ENCODE measurements at regions not wholly inside any gene's neighbourhood (a gene's known extent, or its start where the extent isn't known, plus 50 kb on each side); places are given as distances from the start of the nearest gene placed in this dataset.

GRCh38 chr3:22969276-22969675 is 233.9 kb upstream of the UBE2E2 start:
- no peak for DNase-seq (ENCODE audit: low read depth in 4 of 4, low spot score in 2 of 4)

- no peak for DNase-seq (ENCODE audit: low read depth in 4 of 4, low spot score in 2 of 4)
Observed at GRCh38 chr3:22971497-22971896, 231.6 kb upstream of the UBE2E2 start.

GRCh38 chr3:22977042-22977441 is 226.1 kb upstream of the UBE2E2 start:
- DNase-seq (ENCODE audit: low read depth in 4 of 4, low spot score in 2 of 4) = no peak

GRCh38 chr3:22977650-22978289 is 225.4 kb upstream of the UBE2E2 start:
- no peak for DNase-seq (ENCODE audit: low read depth in 4 of 4, low spot score in 2 of 4)

- DNase-seq (ENCODE audit: low read depth in 4 of 4, low spot score in 2 of 4) = no peak
Observed at GRCh38 chr3:22979581-22979980, 223.5 kb upstream of the UBE2E2 start.

GRCh38 chr3:22980346-22980745 is 222.8 kb upstream of the UBE2E2 start:
- no peak for DNase-seq (ENCODE audit: low read depth in 4 of 4, low spot score in 2 of 4)

- no peak for DNase-seq (ENCODE audit: low read depth in 4 of 4, low spot score in 2 of 4)
Observed at GRCh38 chr3:22981166-22981565, 222.0 kb upstream of the UBE2E2 start.

GRCh38 chr3:22981861-22982260 is 221.3 kb upstream of the UBE2E2 start:
- no peak for DNase-seq (ENCODE audit: low read depth in 4 of 4, low spot score in 2 of 4)

- DNase-seq (ENCODE audit: low read depth in 4 of 4, low spot score in 2 of 4) = no peak
Observed at GRCh38 chr3:22982981-22983587, 220.0 kb upstream of the UBE2E2 start.

- DNase-seq (ENCODE audit: low read depth in 4 of 4, low spot score in 2 of 4) = no peak
Observed at GRCh38 chr3:22986958-22987357, 216.2 kb upstream of the UBE2E2 start.

GRCh38 chr3:22988566-22988965 is 214.6 kb upstream of the UBE2E2 start:
- DNase-seq (ENCODE audit: low read depth in 4 of 4, low spot score in 2 of 4) = no peak

- DNase-seq (ENCODE audit: low read depth in 4 of 4, low spot score in 2 of 4) = no peak
Observed at GRCh38 chr3:22989716-22990115, 213.4 kb upstream of the UBE2E2 start.

- no peak for DNase-seq (ENCODE audit: low read depth in 4 of 4, low spot score in 2 of 4)
Observed at GRCh38 chr3:22990291-22991200, 212.6 kb upstream of the UBE2E2 start.

GRCh38 chr3:22994781-22995180 is 208.3 kb upstream of the UBE2E2 start:
- no peak for DNase-seq (ENCODE audit: low read depth in 4 of 4, low spot score in 2 of 4)

GRCh38 chr3:22996920-22997571 is 206.1 kb upstream of the UBE2E2 start:
- DNase-seq (ENCODE audit: low read depth in 4 of 4, low spot score in 2 of 4) = no peak

GRCh38 chr3:23000371-23000770 is 202.8 kb upstream of the UBE2E2 start:
- peak in 2 of 4 donors; percentile 32 to 47 for DNase-seq (ENCODE audit: low read depth in 4 of 4, low spot score in 2 of 4)

GRCh38 chr3:23002151-23002550 is 201.0 kb upstream of the UBE2E2 start:
- DNase-seq (ENCODE audit: low read depth in 4 of 4, low spot score in 2 of 4) = no peak

GRCh38 chr3:23002836-23003732 is 200.0 kb upstream of the UBE2E2 start:
- peak in 1 of 4 donors; percentile 19 for DNase-seq (ENCODE audit: low read depth in 4 of 4, low spot score in 2 of 4)

GRCh38 chr3:23003733-23004046 is 199.4 kb upstream of the UBE2E2 start:
- no peak for DNase-seq (ENCODE audit: low read depth in 4 of 4, low spot score in 2 of 4)

- DNase-seq (ENCODE audit: low read depth in 4 of 4, low spot score in 2 of 4) = no peak
Observed at GRCh38 chr3:23004971-23005370, 198.2 kb upstream of the UBE2E2 start.
